K562 (cell line): ENCODE measurements at regions not wholly inside any gene's neighbourhood (a gene's known extent, or its start where the extent isn't known, plus 50 kb on each side); places are given as distances from the start of the nearest gene placed in this dataset.

Experiments
- ATAC-seq: fragments of 200-7000 bp; cut with Tn5 transposase; 3 replicates; pipeline ENCODE4 v1.9.1; 2020; ENCODE audit warnings: moderate library complexity
- BruUV-seq: library from RNA; stranded (reverse); fragments of 400-500 nt; replicated peaks from 2 replicates; lab custom pipeline; 2021; lab: Mats Ljungman, UMichigan
- CTCF ChIA-PET: fragments of 300-600 bp; formaldehyde crosslinking; extraction: SDS; loops from one replicate; lab custom pipeline; 2021; ENCODE audit warnings: low intra/inter-chr PET ratio; lab: Yijun Ruan, JAX
- POLR2A ChIA-PET: fragments of 300-600, 350-650 bp; sonication (Branson Sonifier 250); formaldehyde crosslinking; extraction: SDS; loops from one replicate; lab custom pipeline; 2021; ENCODE audit warnings: antibody characterized with exemption, inconsistent platforms; lab: Yijun Ruan, JAX
- DNase-seq, 4 experiments: peaks; one replicate each; pipeline versions ENCODE4 v3.0.0 to v3.0.0-alpha.2; 2011 to 2018; ENCODE audit warnings: low spot score in 3 of 4, mixed read lengths in 3 of 4; ENCODE audit errors: extremely low read depth in 1 of 4
- FAIRE-seq: peaks from 2 replicates; lab custom pipeline; 2011; peaks lifted over from hg19 to GRCh38; lab: Jason Lieb, UNC
- H2AFZ ChIP-seq: 2 replicates; pipeline ENCODE4 v1.6.0; 2011; ENCODE audit warnings: low read depth, low read length, control low read depth, inconsistent platforms
- H3K27ac ChIP-seq: fragments of 200-600 bp; 3 replicates; pipeline ENCODE4 v1.8.0; 2011; ENCODE audit warnings: low read depth, mild to moderate bottlenecking, control low read depth, inconsistent platforms, low read length, moderate library complexity, mixed read lengths; ENCODE audit errors: extremely low read depth
- H3K27me3 ChIP-seq, 2 experiments: fragments of 300-600 bp in 1 of 2; 2 replicates in 1 of 2; 3 replicates in 1 of 2; pipeline versions ENCODE4 v1.6.0 to v1.8.0; 2011; ENCODE audit warnings: inconsistent platforms in 2 of 2, low read length in 2 of 2, mild to moderate bottlenecking in 1 of 2, mixed read lengths in 1 of 2, moderate library complexity in 1 of 2; ENCODE audit not compliant: control insufficient read depth in 2 of 2, insufficient read depth in 2 of 2
- H3K36me3 ChIP-seq: fragments of 300-600 bp; 3 replicates; pipeline ENCODE4 v1.8.0; 2011; ENCODE audit warnings: mild to moderate bottlenecking, low read length, inconsistent platforms; ENCODE audit not compliant: control insufficient read depth, insufficient read depth
- H3K4me1 ChIP-seq, 2 experiments: fragments of 200-600 bp in 1 of 2; replicated peaks in 1 of 2; 2 replicates in 1 of 2; 3 replicates in 1 of 2; pipeline versions ENCODE4 v1.5.1 to v1.8.0; 2011; ENCODE audit warnings: inconsistent platforms in 2 of 2, low read length in 2 of 2, mild to moderate bottlenecking in 1 of 2, mixed read lengths in 1 of 2, moderate library complexity in 1 of 2; ENCODE audit not compliant: control insufficient read depth in 2 of 2, insufficient read depth in 2 of 2
- H3K4me2 ChIP-seq: 2 replicates; pipeline ENCODE4 v1.6.1; 2011; ENCODE audit warnings: low read length, control low read depth, inconsistent platforms, mixed read lengths; ENCODE audit not compliant: insufficient read depth
- H3K4me3 ChIP-seq: fragments of 200-600 bp; sonication (generic), shearing (Covaris generic); 2 replicates; pipeline ENCODE4 v1.5.1; 2016; ENCODE audit warnings: control low read depth, inconsistent platforms
- H3K79me2 ChIP-seq: fragments of 200-600 bp; 3 replicates; pipeline ENCODE4 v1.8.0; 2011; ENCODE audit warnings: low read length, inconsistent platforms; ENCODE audit not compliant: control insufficient read depth, insufficient read depth
- H3K9ac ChIP-seq, 2 experiments: 2 replicates each; pipeline versions ENCODE4 v1.6.0 to v1.6.1; 2011; ENCODE audit warnings: low read depth in 2 of 2, low read length in 2 of 2, control low read depth in 1 of 2, inconsistent platforms in 1 of 2, mild to moderate bottlenecking in 1 of 2, mixed read lengths in 1 of 2; ENCODE audit not compliant: insufficient read depth in 1 of 2
- H3K9me1 ChIP-seq: one replicate; pipeline ENCODE4 v1.6.0; 2011; ENCODE audit warnings: inconsistent platforms, mild to moderate bottlenecking, low read length, moderate library complexity; ENCODE audit not compliant: control insufficient read depth, insufficient read depth
- H3K9me3 ChIP-seq: replicated peaks from 2 replicates; pipeline ENCODE4 v1.5.1; 2011; ENCODE audit warnings: low read depth, low read length, inconsistent platforms; ENCODE audit not compliant: control insufficient read depth, insufficient read depth
- H4K20me1 ChIP-seq: replicated peaks from 2 replicates; pipeline ENCODE4 v1.6.1; 2011; ENCODE audit warnings: low read length, inconsistent platforms, mixed read lengths; ENCODE audit not compliant: control insufficient read depth, insufficient read depth
- ARID2 ChIP-seq: fragments of 450-650 bp; IDR thresholded peaks from 2 replicates; pipeline ENCODE4 v1.6.1; 2017; ENCODE audit warnings: antibody characterized with exemption, mild to moderate bottlenecking
- BCLAF1 ChIP-seq, 2 experiments: fragments of 450-650 bp in 1 of 2; IDR thresholded peaks; 2 replicates each; pipeline ENCODE4 v1.6.1; 2011 to 2017; ENCODE audit warnings: low read depth in 2 of 2, antibody characterized with exemption in 1 of 2, borderline replicate concordance in 1 of 2, low read length in 1 of 2, mild to moderate bottlenecking in 1 of 2, mixed read lengths in 1 of 2; ENCODE audit not compliant: control insufficient read depth in 1 of 2
- CUX1 ChIP-seq: fragments of 200-800 bp; sonication (Bioruptor generic); IDR thresholded peaks from 2 replicates; pipeline ENCODE4 v1.6.1; 2016; ENCODE audit warnings: missing genetic modification characterization, missing compliant biosample characterization
- DDX20 ChIP-seq: fragments of 450-650 bp; IDR thresholded peaks from 2 replicates; pipeline ENCODE4 v1.6.1; 2016; ENCODE audit warnings: missing genetic modification characterization, low read depth, mild to moderate bottlenecking, missing compliant biosample characterization, moderate library complexity
- GATAD2A ChIP-seq: fragments of 450-650 bp; IDR thresholded peaks from 2 replicates; pipeline ENCODE4 v1.6.1; 2017
- NBN ChIP-seq: fragments of 450-650 bp; IDR thresholded peaks from 2 replicates; pipeline ENCODE4 v1.6.1; 2016; ENCODE audit warnings: low read depth, mild to moderate bottlenecking
- PYGO2 ChIP-seq: fragments of 450-650 bp; IDR thresholded peaks from 2 replicates; pipeline ENCODE4 v1.6.1; 2016; ENCODE audit warnings: mild to moderate bottlenecking, missing genetic modification characterization, moderate library complexity, missing compliant biosample characterization
- SRSF7 ChIP-seq: fragments of 200-400 bp; formaldehyde crosslinking; optimal IDR thresholded peaks from 2 replicates; pipeline ENCODE3; 2017; ENCODE audit warnings: mild to moderate bottlenecking, low read depth, low read length
- TCF7L2 ChIP-seq: fragments of 150-350 bp; IDR thresholded peaks from 2 replicates; pipeline ENCODE4 v1.6.1; 2016; ENCODE audit warnings: low read depth, mild to moderate bottlenecking, low read length, moderate library complexity
- ZBTB49 ChIP-seq: sonication (generic); formaldehyde crosslinking; IDR thresholded peaks from 2 replicates; pipeline ENCODE4 v1.8.0; 2022; ENCODE audit warnings: missing genetic modification reagents, mild to moderate bottlenecking, borderline replicate concordance
- ZNF75A ChIP-seq: fragments of 450-650 bp; formaldehyde crosslinking; IDR thresholded peaks from 2 replicates; pipeline ENCODE4 v1.4.0; 2020; ENCODE audit warnings: mild to moderate bottlenecking
- WGBS: fragments of 100-300 bp; shearing (Covaris generic); methylation state at CpG from one replicate; pipeline ENCODE4 v1.1.6; 2016; ENCODE audit warnings: low coverage, mixed read lengths; ENCODE audit not compliant: insufficient coverage; ENCODE audit errors: missing lambda C conversion rate; 5-methylcytosine and 5-hydroxymethylcytosine counted together
- in situ Hi-C: fragments of 300-500 bp; cut with MboI; formaldehyde crosslinking; loops from 4 replicates; pipeline ENCODE4 v1.15.0; 2018; ENCODE audit warnings: inconsistent platforms, mixed read lengths
- intact Hi-C: fragments of 100-400 bp; cut with micrococcal nuclease; formaldehyde crosslinking; loops from 2 replicates; pipeline ENCODE4 v1.14.2; 2022

- TF ChIP-seq ZBTB49, result no peak
- TF ChIP-seq BCLAF1 (IDR thresholded peaks at IDR 0.05; ENCODE audit: borderline replicate concordance in 1 of 2, control insufficient read depth in 1 of 2, low read depth in 2 of 2, low read length in 1 of 2), result no peak
- no peak for TF ChIP-seq SRSF7
- TF ChIP-seq GATAD2A, result no peak
- TF ChIP-seq, all 486 proteins: peak for 0
These were observed 279.8 kb downstream of the HTR1B start (continued) for GRCh38 chr6:77183447-77183846.

GRCh38 chr6:77181749-77182148 is 281.5 kb downstream of the HTR1B start:
- no TSS peak for BruUV-seq
- H3K4me1 ChIP-seq, result no peaks in the 10 kb centered on the region
- intact Hi-C loops (no loop called here), in situ Hi-C loops (no loop called here)
- H3K36me3 ChIP-seq, result no peaks in the 10 kb centered on the region
- no peak overlapping the region for H3K4me2 ChIP-seq
- WGBS, result 5% methylated on average over 3 of the region's 3 CpGs
- no peaks in the 10 kb centered on the region for H3K79me2 ChIP-seq
- ATAC-seq, result no peak
- no peaks in the 10 kb centered on the region; the same call in 1 of the 2 replicates for H3K9me3 ChIP-seq
- POLR2A ChIA-PET, result no interaction called here
- H3K9me1 ChIP-seq, result no peaks in the 10 kb centered on the region
- no peak for DNase-seq
- no peak overlapping the region for H3K27ac ChIP-seq
- CTCF ChIA-PET, result no interaction called here
- no peaks in the 10 kb centered on the region for H4K20me1 ChIP-seq
- no peak for FAIRE-seq
- no peak overlapping the region for H2AFZ ChIP-seq
- no peak overlapping the region for H3K4me3 ChIP-seq
- no peak overlapping the region for H3K9ac ChIP-seq
- no peaks in the 10 kb centered on the region for H3K27me3 ChIP-seq
- no peak for TF ChIP-seq ARID2
- TF ChIP-seq PYGO2 (tag), result no peak
- no peak for TF ChIP-seq ZNF75A (CRISPR knock-in tag)
- TF ChIP-seq DDX20 (tag), result no peak
- no peak for TF ChIP-seq TCF7L2
- TF ChIP-seq CUX1 (CRISPR knock-in tag), result no peak
- TF ChIP-seq NBN, result no peak
